HEK293 (cell line): ENCODE measurements at regions not wholly inside any gene's neighbourhood (a gene's known extent, or its start where the extent isn't known, plus 50 kb on each side); places are given as distances from the start of the nearest gene placed in this dataset.

Source experiments
- CTCF ChIA-PET: fragments of 350-600 bp; formaldehyde crosslinking; extraction: SDS; loops from one replicate; lab custom pipeline; 2021; ENCODE audit warnings: antibody characterized with exemption; lab: Yijun Ruan, JAX
- POLR2A ChIA-PET: fragments of 300-600 bp; formaldehyde crosslinking; extraction: SDS; loops from one replicate; lab custom pipeline; 2020; ENCODE audit warnings: antibody characterized with exemption, inconsistent platforms; lab: Yijun Ruan, JAX
- H3K27ac ChIP-seq: fragments of 200-500 bp; sonication (Bioruptor generic); 2 replicates; pipeline ENCODE4 v1.5.1; 2014; ENCODE audit warnings: low read depth, low read length, control low read depth, inconsistent platforms; ENCODE audit errors: extremely low read depth
- H3K36me3 ChIP-seq, 2 experiments: fragments of 200-500 bp in 1 of 2; sonication (Bioruptor generic) in 1 of 2; 1 replicate in 1 of 2; 2 replicates in 1 of 2; pipeline ENCODE4 v1.5.1; 2014 to 2017; ENCODE audit warnings: inconsistent platforms in 2 of 2, low read length in 2 of 2; ENCODE audit not compliant: control insufficient read depth in 2 of 2, insufficient read depth in 1 of 2
- H3K4me1 ChIP-seq: fragments of 200-500 bp; sonication (Bioruptor generic); 2 replicates; pipeline ENCODE4 v1.5.1; 2014; ENCODE audit warnings: mild to moderate bottlenecking, low read length, inconsistent platforms; ENCODE audit not compliant: control insufficient read depth, insufficient read depth
- H3K4me3 ChIP-seq: 2 replicates; pipeline ENCODE4 v1.5.1; 2011; ENCODE audit warnings: low read depth, mild to moderate bottlenecking, control low read depth, low read length, moderate library complexity
- H3K9me3 ChIP-seq: fragments of 200-500 bp; sonication (Bioruptor generic); 2 replicates; pipeline ENCODE4 v1.5.1; 2014; ENCODE audit warnings: low read depth, low read length, inconsistent platforms; ENCODE audit not compliant: control insufficient read depth, insufficient read depth
- EGR2 ChIP-seq: fragments of 450-650 bp; formaldehyde crosslinking; IDR thresholded peaks from 2 replicates; pipeline ENCODE4 v1.5.1; 2016; ENCODE audit warnings: low read depth, missing biosample characterization, missing genetic modification characterization
- HOXC10 ChIP-seq: sonication (generic); formaldehyde crosslinking; IDR thresholded peaks from 2 replicates; pipeline ENCODE4 v1.8.1; 2023; ENCODE audit warnings: mild to moderate bottlenecking, missing genetic modification reagents
- PATZ1 ChIP-seq: fragments of 450-650 bp; formaldehyde crosslinking; IDR thresholded peaks from 2 replicates; pipeline ENCODE4 v1.5.1; 2016; ENCODE audit warnings: missing biosample characterization, missing genetic modification characterization
- YY2 ChIP-seq: fragments of 450-650 bp; formaldehyde crosslinking; IDR thresholded peaks from 2 replicates; pipeline ENCODE4 v1.5.1; 2016; ENCODE audit warnings: missing biosample characterization, missing genetic modification characterization
- ZBTB21 ChIP-seq: fragments of 450-650 bp; formaldehyde crosslinking; IDR thresholded peaks from 2 replicates; pipeline ENCODE4 v1.5.1; 2017; ENCODE audit warnings: missing biosample characterization, missing genetic modification characterization
- ZBTB49 ChIP-seq: fragments of 450-650 bp; formaldehyde crosslinking; IDR thresholded peaks from 2 replicates; pipeline ENCODE4 v1.5.1; 2016; ENCODE audit warnings: missing biosample characterization, missing genetic modification characterization, low read depth
- ZBTB8A ChIP-seq: fragments of 450-650 bp; formaldehyde crosslinking; IDR thresholded peaks from 2 replicates; pipeline ENCODE4 v1.5.1; 2016; ENCODE audit warnings: missing biosample characterization, missing genetic modification characterization
- ZNF10 ChIP-seq: fragments of 450-650 bp; formaldehyde crosslinking; IDR thresholded peaks from 2 replicates; pipeline ENCODE4 v1.5.1; 2017; ENCODE audit warnings: missing biosample characterization, missing genetic modification characterization
- ZNF138 ChIP-seq: fragments of 450-650 bp; formaldehyde crosslinking; IDR thresholded peaks from 2 replicates; pipeline ENCODE4 v1.5.1; 2016; ENCODE audit warnings: missing biosample characterization, missing genetic modification characterization, borderline replicate concordance
- ZNF157 ChIP-seq: fragments of 450-650 bp; formaldehyde crosslinking; IDR thresholded peaks from 2 replicates; pipeline ENCODE4 v1.5.1; 2016; ENCODE audit warnings: missing biosample characterization, missing genetic modification characterization
- ZNF16 ChIP-seq: fragments of 450-650 bp; formaldehyde crosslinking; IDR thresholded peaks from 2 replicates; pipeline ENCODE4 v1.5.1; 2016; ENCODE audit warnings: low read depth, missing biosample characterization, missing genetic modification characterization
- ZNF266 ChIP-seq: fragments of 450-650 bp; formaldehyde crosslinking; IDR thresholded peaks from 2 replicates; pipeline ENCODE4 v1.5.1; 2016; ENCODE audit warnings: missing biosample characterization, missing genetic modification characterization, low read depth
- ZNF274 ChIP-seq, 2 experiments: fragments of 200-500 bp in 1 of 2; fragments of 450-650 bp in 1 of 2; sonication (Bioruptor generic) in 1 of 2; formaldehyde crosslinking in 1 of 2; IDR thresholded peaks; 2 replicates each; pipeline versions ENCODE4 v1.5.1 to v1.6.1; 2014 to 2016; ENCODE audit warnings: borderline replicate concordance in 1 of 2, inconsistent platforms in 1 of 2, low read length in 1 of 2, missing biosample characterization in 1 of 2, missing genetic modification characterization in 1 of 2
- ZNF335 ChIP-seq: fragments of 450-650 bp; formaldehyde crosslinking; conservative IDR thresholded peaks from 2 replicates; pipeline ENCODE4 v1.5.1; 2016; ENCODE audit warnings: missing biosample characterization, missing genetic modification characterization
- ZNF426 ChIP-seq: fragments of 450-650 bp; formaldehyde crosslinking; IDR thresholded peaks from 2 replicates; pipeline ENCODE4 v1.5.1; 2017; ENCODE audit warnings: missing biosample characterization, missing genetic modification characterization, mild to moderate bottlenecking, inconsistent platforms, moderate library complexity
- ZNF518A ChIP-seq: fragments of 450-650 bp; formaldehyde crosslinking; conservative IDR thresholded peaks from 2 replicates; pipeline ENCODE4 v1.5.1; 2016; ENCODE audit warnings: low read depth, missing biosample characterization, missing genetic modification characterization
- ZNF530 ChIP-seq: fragments of 450-650 bp; formaldehyde crosslinking; IDR thresholded peaks from 2 replicates; pipeline ENCODE4 v1.5.1; 2016; ENCODE audit warnings: low read depth, missing biosample characterization, missing genetic modification characterization
- ZNF639 ChIP-seq: fragments of 450-650 bp; formaldehyde crosslinking; IDR thresholded peaks from 2 replicates; pipeline ENCODE4 v1.5.1; 2016; ENCODE audit warnings: missing biosample characterization, missing genetic modification characterization
- ZNF830 ChIP-seq: fragments of 450-650 bp; IDR thresholded peaks from 2 replicates; pipeline ENCODE4 v1.5.0; 2018; ENCODE audit warnings: missing biosample characterization, missing genetic modification characterization, low read depth, mild to moderate bottlenecking, moderate library complexity
- ZSCAN23 ChIP-seq: fragments of 450-650 bp; formaldehyde crosslinking; IDR thresholded peaks from 2 replicates; pipeline ENCODE4 v1.5.1; 2016; ENCODE audit warnings: missing biosample characterization, missing genetic modification characterization
- TF ChIP-seq, protein P1 (sequence below): fragments of 450-650 bp; formaldehyde crosslinking; conservative IDR thresholded peaks from 2 replicates; pipeline ENCODE4 v1.5.1; 2016; ENCODE audit warnings: low read depth, missing biosample characterization, missing genetic modification characterization

- TF ChIP-seq EGR2 (no peak), ZBTB21 (tag by site-specific recombination) (no peak), YY2 (tag by site-specific recombination) (no peak), ZNF274 (IDR thresholded peaks at IDR 0.05; ENCODE audit: low read length) (no peak), ZNF274 (tag by site-specific recombination; IDR thresholded peaks at IDR 0.05; ENCODE audit: borderline replicate concordance) (no peak), ZNF10 (tag by site-specific recombination) (no peak), ZBTB49 (tag by site-specific recombination) (no peak), ZNF138 (no peak), ZBTB8A (tag by site-specific recombination) (no peak), ZNF266 (tag by site-specific recombination) (no peak), ZNF639 (tag by site-specific recombination) (no peak), ZNF426 (tag by site-specific recombination) (no peak), ZNF830 (no peak)
- TF ChIP-seq, protein P1, sequence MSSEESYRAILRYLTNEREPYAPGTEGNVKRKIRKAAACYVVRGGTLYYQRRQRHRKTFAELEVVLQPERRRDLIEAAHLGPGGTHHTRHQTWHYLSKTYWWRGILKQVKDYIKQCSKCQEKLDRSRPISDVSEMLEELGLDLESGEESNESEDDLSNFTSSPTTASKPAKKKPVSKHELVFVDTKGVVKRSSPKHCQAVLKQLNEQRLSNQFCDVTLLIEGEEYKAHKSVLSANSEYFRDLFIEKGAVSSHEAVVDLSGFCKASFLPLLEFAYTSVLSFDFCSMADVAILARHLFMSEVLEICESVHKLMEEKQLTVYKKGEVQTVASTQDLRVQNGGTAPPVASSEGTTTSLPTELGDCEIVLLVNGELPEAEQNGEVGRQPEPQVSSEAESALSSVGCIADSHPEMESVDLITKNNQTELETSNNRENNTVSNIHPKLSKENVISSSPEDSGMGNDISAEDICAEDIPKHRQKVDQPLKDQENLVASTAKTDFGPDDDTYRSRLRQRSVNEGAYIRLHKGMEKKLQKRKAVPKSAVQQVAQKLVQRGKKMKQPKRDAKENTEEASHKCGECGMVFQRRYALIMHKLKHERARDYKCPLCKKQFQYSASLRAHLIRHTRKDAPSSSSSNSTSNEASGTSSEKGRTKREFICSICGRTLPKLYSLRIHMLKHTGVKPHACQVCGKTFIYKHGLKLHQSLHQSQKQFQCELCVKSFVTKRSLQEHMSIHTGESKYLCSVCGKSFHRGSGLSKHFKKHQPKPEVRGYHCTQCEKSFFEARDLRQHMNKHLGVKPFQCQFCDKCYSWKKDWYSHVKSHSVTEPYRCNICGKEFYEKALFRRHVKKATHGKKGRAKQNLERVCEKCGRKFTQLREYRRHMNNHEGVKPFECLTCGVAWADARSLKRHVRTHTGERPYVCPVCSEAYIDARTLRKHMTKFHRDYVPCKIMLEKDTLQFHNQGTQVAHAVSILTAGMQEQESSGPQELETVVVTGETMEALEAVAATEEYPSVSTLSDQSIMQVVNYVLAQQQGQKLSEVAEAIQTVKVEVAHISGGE (tag by site-specific recombination): no peak
- H3K36me3 ChIP-seq: no peaks in the 10 kb centered on the region
- ChIA-PET POLR2A (no interaction called here), CTCF (interaction anchor here (0.6 kb wide), 1 partner anchor 44 kb away, joined by 3 read pairs; no protein-coding TSS in a partner anchor)
- no peak overlapping the region for H3K4me3 ChIP-seq
- H3K9me3 ChIP-seq: no peaks in the 10 kb centered on the region
- no peaks in the 10 kb centered on the region for H3K4me1 ChIP-seq
- H3K27ac ChIP-seq: no peak overlapping the region
Measured at GRCh38 chr12:41122894-41123293, 65.2 kb upstream of the PDZRN4 start.

GRCh38 chr12:41123871-41124270, 64.2 kb upstream of the PDZRN4 start:
- Histone ChIP-seq H3K36me3 (no peaks in the 10 kb centered on the region), H3K4me1 (no peaks in the 10 kb centered on the region), H3K27ac (no peak overlapping the region), H3K9me3 (no peaks in the 10 kb centered on the region), H3K4me3 (no peak overlapping the region)
- ChIA-PET CTCF (interaction anchor here (0.7 kb wide), 1 partner anchor 30 kb away, joined by 3 read pairs; no protein-coding TSS in a partner anchor), POLR2A (no interaction called here)
- no peak for TF ChIP-seq ZNF16
- no peak for TF ChIP-seq HOXC10
- no peak for TF ChIP-seq ZNF518A (tag by site-specific recombination)
- TF ChIP-seq ZNF335 (tag by site-specific recombination): no peak
- no peak for TF ChIP-seq ZNF157
- TF ChIP-seq PATZ1 (tag by site-specific recombination): no peak
- no peak for TF ChIP-seq ZSCAN23 (tag by site-specific recombination)
- no peak for TF ChIP-seq ZNF530
